GM12878 (cell line): ENCODE measurements at regions not wholly inside any gene's neighbourhood (a gene's known extent, or its start where the extent isn't known, plus 50 kb on each side); places are given as distances from the start of the nearest gene placed in this dataset.

Source experiments
- ATAC-seq: fragments of 200-7000 bp; cut with Tn5 transposase; 3 replicates; pipeline ENCODE4 v1.9.1; 2020; ENCODE audit warnings: mild to moderate bottlenecking, moderate library complexity
- BruUV-seq: library from RNA; stranded (reverse); fragments of 400-500 nt; replicated peaks from 2 replicates; lab custom pipeline; 2021; lab: Mats Ljungman, UMichigan
- CTCF ChIA-PET: fragments of 300-600 bp; sonication (Branson Sonifier 250); formaldehyde crosslinking; extraction: SDS; loops from one replicate; lab custom pipeline; 2021; ENCODE audit warnings: inconsistent platforms; lab: Yijun Ruan, JAX
- POLR2A ChIA-PET: fragments of 350-600 bp; formaldehyde crosslinking; extraction: SDS; loops from one replicate; lab custom pipeline; 2021; ENCODE audit warnings: inconsistent platforms; lab: Charles Lee
- RAD21 ChIA-PET: fragments of 300-600 bp; sonication (Branson Sonifier 250); formaldehyde crosslinking; loops from one replicate; lab custom pipeline; 2023; ENCODE audit warnings: antibody characterized with exemption; ENCODE audit not compliant: unreplicated experiment; lab: Charles Lee
- SMC1A ChIA-PET: fragments of 300-600 bp; sonication (Branson Sonifier 250); formaldehyde crosslinking; loops from one replicate; lab custom pipeline; 2023; ENCODE audit not compliant: unreplicated experiment, uncharacterized antibody; lab: Charles Lee
- DNase-seq: peaks from one replicate; pipeline ENCODE4 v3.0.0-alpha.2; 2011; ENCODE audit warnings: low read depth, low spot score
- FAIRE-seq: peaks from 3 replicates; lab custom pipeline; 2011; peaks lifted over from hg19 to GRCh38; lab: Jason Lieb, UNC
- H2AFZ ChIP-seq: 2 replicates; pipeline ENCODE4 v1.6.0; 2011; ENCODE audit warnings: low read depth, low read length, control low read depth; ENCODE audit not compliant: control insufficient read depth
- H3K27ac ChIP-seq: 2 replicates; pipeline ENCODE4 v1.5.1; 2011; ENCODE audit warnings: control low read depth; ENCODE audit not compliant: control insufficient read depth, insufficient read depth
- H3K27me3 ChIP-seq, 2 experiments: replicated peaks in 1 of 2; 2 replicates each; pipeline versions ENCODE4 v1.6.0 to v1.6.1; 2011; ENCODE audit warnings: low read length in 1 of 2; ENCODE audit not compliant: control insufficient read depth in 2 of 2, insufficient read depth in 2 of 2
- H3K36me3 ChIP-seq, 2 experiments: 2 replicates each; pipeline ENCODE4 v1.5.1; 2011; ENCODE audit warnings: low read length in 1 of 2; ENCODE audit not compliant: control insufficient read depth in 2 of 2, insufficient read depth in 2 of 2
- H3K4me1 ChIP-seq: 2 replicates; pipeline ENCODE4 v1.6.1; 2011; ENCODE audit warnings: mild to moderate bottlenecking, low read length, moderate library complexity, mixed read lengths; ENCODE audit not compliant: control insufficient read depth, insufficient read depth
- H3K4me2 ChIP-seq: 2 replicates; pipeline ENCODE4 v1.6.0; 2011; ENCODE audit warnings: control low read depth; ENCODE audit not compliant: control insufficient read depth, insufficient read depth
- H3K4me3 ChIP-seq: fragments of 200-600 bp; sonication (generic); 2 replicates; pipeline ENCODE4 v1.5.1; 2016
- H3K79me2 ChIP-seq: 2 replicates; pipeline ENCODE4 v1.6.0; 2011; ENCODE audit warnings: low read length; ENCODE audit not compliant: control insufficient read depth, insufficient read depth
- H3K9ac ChIP-seq: 2 replicates; pipeline ENCODE4 v1.8.0; 2011; ENCODE audit warnings: low read length, control low read depth, mixed read lengths; ENCODE audit not compliant: control insufficient read depth, insufficient read depth
- H3K9me3 ChIP-seq: replicated peaks from 3 replicates; pipeline ENCODE4 v1.5.1; 2011; ENCODE audit warnings: mild to moderate bottlenecking, low read length; ENCODE audit not compliant: control insufficient read depth, insufficient read depth
- H4K20me1 ChIP-seq: 2 replicates; pipeline ENCODE4 v1.6.0; 2011; ENCODE audit not compliant: control insufficient read depth, insufficient read depth
- ATF3 ChIP-seq: IDR thresholded peaks from 2 replicates; pipeline ENCODE4 v1.6.1; 2011; ENCODE audit warnings: low read depth, mild to moderate bottlenecking, low read length, moderate library complexity, borderline replicate concordance; ENCODE audit errors: extremely low read depth
- CREB1 ChIP-seq: IDR thresholded peaks from 2 replicates; pipeline ENCODE4 v1.6.1; 2012; ENCODE audit warnings: low read depth, mild to moderate bottlenecking, inconsistent platforms
- EGR1 ChIP-seq, 2 experiments: IDR thresholded peaks; 1 replicate in 1 of 2; 2 replicates in 1 of 2; pipeline ENCODE4 v1.6.1; 2011 to 2012; ENCODE audit warnings: low read depth in 2 of 2, low read length in 2 of 2, borderline replicate concordance in 1 of 2, mild to moderate bottlenecking in 1 of 2, moderate library complexity in 1 of 2
- FOXK2 ChIP-seq: fragments of 450-650 bp; IDR thresholded peaks from 2 replicates; pipeline ENCODE4 v1.6.1; 2017; ENCODE audit warnings: mild to moderate bottlenecking, moderate library complexity
- IKZF1 ChIP-seq: fragments of 450-650 bp; conservative IDR thresholded peaks from 2 replicates; pipeline ENCODE4 v1.6.1; 2017; ENCODE audit warnings: antibody characterized with exemption, mild to moderate bottlenecking
- IRF4 ChIP-seq: IDR thresholded peaks from 2 replicates; pipeline ENCODE4 v1.6.1; 2011; ENCODE audit warnings: low read depth, low read length
- KAT2A ChIP-seq: conservative IDR thresholded peaks from 2 replicates; pipeline ENCODE4 v1.6.1; 2011; ENCODE audit warnings: low read depth, low read length; ENCODE audit not compliant: control insufficient read depth
- MYC ChIP-seq: IDR thresholded peaks from 2 replicates; pipeline ENCODE4 v1.6.1; 2011; ENCODE audit warnings: mild to moderate bottlenecking, low read length, moderate library complexity, inconsistent platforms; ENCODE audit not compliant: insufficient read depth, insufficient replicate concordance, insufficient read length, severe bottlenecking
- NBN ChIP-seq: fragments of 450-650 bp; IDR thresholded peaks from 2 replicates; pipeline ENCODE4 v1.6.1; 2016
- NFYA ChIP-seq: IDR thresholded peaks from 2 replicates; pipeline ENCODE4 v1.6.1; 2011; ENCODE audit warnings: low read depth, mild to moderate bottlenecking, low read length, improper control_type of control experiment, borderline replicate concordance
- NR2F1 ChIP-seq: fragments of 450-650 bp; conservative IDR thresholded peaks from 2 replicates; pipeline ENCODE4 v1.6.1; 2017; ENCODE audit warnings: mild to moderate bottlenecking
- PAX5 ChIP-seq: IDR thresholded peaks from 2 replicates; pipeline ENCODE4 v1.6.1; 2011; ENCODE audit warnings: low read depth, low read length, borderline replicate concordance
- PBX3 ChIP-seq: IDR thresholded peaks from 2 replicates; pipeline ENCODE4 v1.6.1; 2011; ENCODE audit warnings: mild to moderate bottlenecking, low read depth, low read length, moderate library complexity; ENCODE audit not compliant: insufficient replicate concordance
- RCOR1 ChIP-seq: conservative IDR thresholded peaks from 2 replicates; pipeline ENCODE4 v1.6.1; 2012; ENCODE audit warnings: low read depth, low read length, improper control_type of control experiment
- SUPT20H ChIP-seq: IDR thresholded peaks from 2 replicates; pipeline ENCODE4 v1.6.1; 2011; ENCODE audit warnings: low read depth, mild to moderate bottlenecking, low read length, moderate library complexity, borderline replicate concordance; ENCODE audit not compliant: control insufficient read depth
- ZNF384 ChIP-seq: IDR thresholded peaks from 2 replicates; pipeline ENCODE4 v1.6.1; 2012; ENCODE audit warnings: low read depth, mild to moderate bottlenecking, low read length, improper control_type of control experiment, borderline replicate concordance
- WGBS: methylation state at CpG from one replicate; pipeline ENCODE4 v1.1.6; 2016; ENCODE audit warnings: low lambda C conversion rate; ENCODE audit not compliant: insufficient replicate concordance, insufficient coverage; ENCODE audit errors: missing lambda C conversion rate; 5-methylcytosine and 5-hydroxymethylcytosine counted together
- in situ Hi-C: fragments of 300-500 bp; cut with MboI; formaldehyde crosslinking; loops from 9 replicates; pipeline ENCODE4 v1.14.3; 2018; ENCODE audit warnings: mixed read lengths
- intact Hi-C: fragments of 100-400 bp; cut with micrococcal nuclease; formaldehyde crosslinking; loops from one replicate; pipeline ENCODE4 v1.14.2; 2022; ENCODE audit not compliant: unreplicated experiment
- TF ChIP-seq, protein P1 (sequence below): IDR thresholded peaks from 2 replicates; pipeline ENCODE4 v1.6.1; 2012; ENCODE audit warnings: mild to moderate bottlenecking, low read depth, low read length
- TF ChIP-seq, protein P2 (sequence below): fragments of 450-650 bp; IDR thresholded peaks from 2 replicates; pipeline ENCODE4 v1.6.1; 2014; ENCODE audit warnings: mild to moderate bottlenecking

DNA sequence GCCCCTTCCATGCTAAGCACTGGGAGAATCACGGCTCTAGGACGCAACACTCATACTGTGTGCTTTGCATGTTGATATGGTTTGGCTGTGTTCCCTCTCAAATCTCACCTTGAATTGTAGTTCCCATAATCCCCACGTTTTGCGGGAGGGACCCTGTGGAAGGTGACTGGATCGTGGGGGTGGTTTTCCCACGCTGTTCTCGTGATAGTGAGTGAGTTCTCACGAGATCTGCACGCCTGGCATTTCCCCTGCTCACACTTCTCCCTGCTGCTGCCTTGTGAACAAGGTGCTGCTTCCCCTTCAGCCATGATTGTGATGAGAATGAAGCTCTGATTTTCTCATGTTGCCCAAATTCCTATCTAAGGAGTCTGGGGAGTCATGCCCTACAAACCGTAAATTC, 53.0 kb upstream of the ADGRA1 start:
- ChIA-PET CTCF (no interaction called here), SMC1A (no interaction called here), POLR2A (no interaction called here), RAD21 (no interaction called here)
- Histone ChIP-seq H2AFZ (no peak overlapping the region), H3K4me1 (no peaks in the 10 kb centered on the region), H3K9me3 (no peaks in the 10 kb centered on the region), H3K4me3 (no peak overlapping the region), H4K20me1 (no peaks in the 10 kb centered on the region), H3K27me3 (no peaks in the 10 kb centered on the region), H3K79me2 (no peaks in the 10 kb centered on the region), H3K4me2 (no peak overlapping the region), H3K27ac (no peak overlapping the region), H3K9ac (no peak overlapping the region), H3K36me3 (no peaks in the 10 kb centered on the region)
- 5% methylated on average over 10 of the region's 10 CpGs for WGBS
- FAIRE-seq = no peak
- TF ChIP-seq NBN (no peak), SUPT20H (no peak), RCOR1 (no peak), IKZF1 (no peak), PBX3 (no peak), NFYA (no peak), KAT2A (no peak), MYC (no peak), ATF3 (no peak), IRF4 (no peak), FOXK2 (no peak), PAX5 (no peak), NR2F1 (no peak), ZNF384 (no peak), EGR1 (IDR thresholded peaks at IDR 0.05; ENCODE audit: borderline replicate concordance in 1 of 2, low read depth in 2 of 2, low read length in 2 of 2) (no peak), CREB1 (no peak)
- TF ChIP-seq, protein P1, sequence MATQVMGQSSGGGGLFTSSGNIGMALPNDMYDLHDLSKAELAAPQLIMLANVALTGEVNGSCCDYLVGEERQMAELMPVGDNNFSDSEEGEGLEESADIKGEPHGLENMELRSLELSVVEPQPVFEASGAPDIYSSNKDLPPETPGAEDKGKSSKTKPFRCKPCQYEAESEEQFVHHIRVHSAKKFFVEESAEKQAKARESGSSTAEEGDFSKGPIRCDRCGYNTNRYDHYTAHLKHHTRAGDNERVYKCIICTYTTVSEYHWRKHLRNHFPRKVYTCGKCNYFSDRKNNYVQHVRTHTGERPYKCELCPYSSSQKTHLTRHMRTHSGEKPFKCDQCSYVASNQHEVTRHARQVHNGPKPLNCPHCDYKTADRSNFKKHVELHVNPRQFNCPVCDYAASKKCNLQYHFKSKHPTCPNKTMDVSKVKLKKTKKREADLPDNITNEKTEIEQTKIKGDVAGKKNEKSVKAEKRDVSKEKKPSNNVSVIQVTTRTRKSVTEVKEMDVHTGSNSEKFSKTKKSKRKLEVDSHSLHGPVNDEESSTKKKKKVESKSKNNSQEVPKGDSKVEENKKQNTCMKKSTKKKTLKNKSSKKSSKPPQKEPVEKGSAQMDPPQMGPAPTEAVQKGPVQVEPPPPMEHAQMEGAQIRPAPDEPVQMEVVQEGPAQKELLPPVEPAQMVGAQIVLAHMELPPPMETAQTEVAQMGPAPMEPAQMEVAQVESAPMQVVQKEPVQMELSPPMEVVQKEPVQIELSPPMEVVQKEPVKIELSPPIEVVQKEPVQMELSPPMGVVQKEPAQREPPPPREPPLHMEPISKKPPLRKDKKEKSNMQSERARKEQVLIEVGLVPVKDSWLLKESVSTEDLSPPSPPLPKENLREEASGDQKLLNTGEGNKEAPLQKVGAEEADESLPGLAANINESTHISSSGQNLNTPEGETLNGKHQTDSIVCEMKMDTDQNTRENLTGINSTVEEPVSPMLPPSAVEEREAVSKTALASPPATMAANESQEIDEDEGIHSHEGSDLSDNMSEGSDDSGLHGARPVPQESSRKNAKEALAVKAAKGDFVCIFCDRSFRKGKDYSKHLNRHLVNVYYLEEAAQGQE = no peak
- TF ChIP-seq, protein P2, sequence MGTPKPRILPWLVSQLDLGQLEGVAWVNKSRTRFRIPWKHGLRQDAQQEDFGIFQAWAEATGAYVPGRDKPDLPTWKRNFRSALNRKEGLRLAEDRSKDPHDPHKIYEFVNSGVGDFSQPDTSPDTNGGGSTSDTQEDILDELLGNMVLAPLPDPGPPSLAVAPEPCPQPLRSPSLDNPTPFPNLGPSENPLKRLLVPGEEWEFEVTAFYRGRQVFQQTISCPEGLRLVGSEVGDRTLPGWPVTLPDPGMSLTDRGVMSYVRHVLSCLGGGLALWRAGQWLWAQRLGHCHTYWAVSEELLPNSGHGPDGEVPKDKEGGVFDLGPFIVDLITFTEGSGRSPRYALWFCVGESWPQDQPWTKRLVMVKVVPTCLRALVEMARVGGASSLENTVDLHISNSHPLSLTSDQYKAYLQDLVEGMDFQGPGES = no peak
- intact Hi-C loops = no loop called here
- DNase-seq = no peak
- no peak for ATAC-seq
- in situ Hi-C loops = no loop called here
- BruUV-seq = no TSS peak
